Epithelial cell of proximal tubule (primary cell): ENCODE measurements at regions not wholly inside any gene's neighbourhood (a gene's known extent, or its start where the extent isn't known, plus 50 kb on each side); places are given as distances from the start of the nearest gene placed in this dataset.

ENCODE experiments used
- DNase-seq: peaks from one replicate; pipeline ENCODE4 v3.0.0-alpha.2; 2011; ENCODE audit warnings: low read depth
- H3K4me3 ChIP-seq: 2 replicates; pipeline ENCODE4 v1.5.1; 2011; ENCODE audit warnings: low read depth, mild to moderate bottlenecking, low read length
- CTCF ChIP-seq: conservative IDR thresholded peaks from 2 replicates; pipeline ENCODE4 v1.5.1; 2012; ENCODE audit warnings: low read depth, mild to moderate bottlenecking, low read length

- no peak overlapping the region for H3K4me3 ChIP-seq
- no peak for TF ChIP-seq CTCF
- no peak for DNase-seq
Measured at GRCh38 chr20:62539198-62540045, 63.6 kb upstream of the GATA5 start.

GRCh38 chr20:62540504-62540903 is 64.7 kb upstream of the GATA5 start:
- DNase-seq, result no peak
- no peak for TF ChIP-seq CTCF
- no peak overlapping the region for H3K4me3 ChIP-seq

- TF ChIP-seq CTCF, result no peak
- DNase-seq, result no peak
- H3K4me3 ChIP-seq, result no peak overlapping the region
Measured at GRCh38 chr20:62542862-62543261, 67.1 kb upstream of the GATA5 start.

GRCh38 chr20:62543470-62544302 is 67.9 kb upstream of the GATA5 start:
- H3K4me3 ChIP-seq, result no peak overlapping the region
- no peak for TF ChIP-seq CTCF
- no peak for DNase-seq

- no peak for DNase-seq
- H3K4me3 ChIP-seq, result no peak overlapping the region
- TF ChIP-seq CTCF, result no peak
Measured at GRCh38 chr20:62544505-62545055, 68.8 kb upstream of the GATA5 start.

- DNase-seq, result no peak
- TF ChIP-seq CTCF, result no peak
- no peak overlapping the region for H3K4me3 ChIP-seq
Measured at GRCh38 chr20:62545271-62545670, 69.5 kb upstream of the GATA5 start.
